ENCODE measurements at regions not wholly inside any gene's neighbourhood (a gene's known extent, or its start where the extent isn't known, plus 50 kb on each side); places are given as distances from the start of the nearest gene placed in this dataset.
"Not testable (repeated sequence)": the region's sequence is repeated elsewhere in the genome, so short reads cannot be mapped to it uniquely, and the experiment has no call there.

DNA sequence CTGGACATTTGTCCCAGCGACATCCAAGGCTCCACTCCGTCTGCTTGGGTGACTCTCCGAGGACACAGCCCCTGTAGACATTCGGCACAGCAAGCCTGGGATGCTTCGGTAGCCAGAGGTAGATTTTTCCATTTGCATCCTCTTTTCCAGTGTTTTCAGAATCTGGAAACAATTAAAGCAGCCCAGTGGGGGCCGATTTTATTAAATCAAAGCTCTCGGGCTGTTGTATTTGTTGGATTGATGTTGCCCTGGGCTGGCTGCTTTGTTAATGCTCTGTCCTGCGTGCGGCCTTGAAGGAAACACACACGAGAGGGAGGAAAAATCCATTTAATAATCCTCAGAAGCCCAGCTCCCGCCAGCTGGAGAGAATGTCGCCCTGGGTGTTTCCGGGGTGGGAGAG is 158.1 kb upstream of the CIBAR2 start:
- no peak for DNase-seq

DNA sequence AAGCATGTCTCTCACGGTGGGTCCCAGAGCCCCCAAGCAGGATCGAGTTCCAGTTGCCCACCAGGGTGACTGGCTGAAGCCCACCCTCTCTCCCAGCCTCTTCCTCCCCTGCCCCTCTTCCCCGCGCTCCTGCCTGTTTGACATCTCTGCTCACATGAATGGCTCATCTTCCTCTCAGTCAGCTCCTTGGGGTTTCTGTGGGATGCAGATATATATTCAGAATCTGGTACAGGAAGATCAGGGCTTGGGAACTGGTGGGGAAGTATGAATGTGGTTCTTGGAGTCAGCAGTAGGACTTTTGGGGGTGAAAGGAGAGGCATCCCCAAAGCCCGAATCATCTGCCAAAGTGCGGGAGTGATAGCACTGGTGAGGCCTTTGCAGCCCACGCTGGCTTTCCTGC is 158.9 kb upstream of the CIBAR2 start:
- DNase-seq: no peak

DNA sequence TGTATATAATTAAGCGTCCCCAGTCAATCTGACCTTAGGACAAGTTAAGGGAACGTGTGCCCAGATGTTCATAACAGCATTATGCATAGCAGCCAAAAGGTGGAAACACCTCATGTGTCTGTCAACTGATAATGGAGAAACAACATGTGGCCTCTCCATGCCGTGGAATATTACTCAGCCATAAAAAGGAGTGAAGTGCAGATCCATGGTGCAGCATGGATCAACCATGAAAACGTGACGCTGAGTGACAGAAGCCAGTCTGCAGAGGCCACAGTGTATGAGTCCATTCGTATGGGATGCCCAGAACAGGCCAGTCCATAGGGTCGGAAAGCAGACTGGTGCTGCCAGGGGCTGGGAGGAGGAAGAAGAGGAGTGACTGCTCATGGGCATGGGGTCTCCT is 161.0 kb upstream of the CIBAR2 start:
- DNase-seq: no peak

DNA sequence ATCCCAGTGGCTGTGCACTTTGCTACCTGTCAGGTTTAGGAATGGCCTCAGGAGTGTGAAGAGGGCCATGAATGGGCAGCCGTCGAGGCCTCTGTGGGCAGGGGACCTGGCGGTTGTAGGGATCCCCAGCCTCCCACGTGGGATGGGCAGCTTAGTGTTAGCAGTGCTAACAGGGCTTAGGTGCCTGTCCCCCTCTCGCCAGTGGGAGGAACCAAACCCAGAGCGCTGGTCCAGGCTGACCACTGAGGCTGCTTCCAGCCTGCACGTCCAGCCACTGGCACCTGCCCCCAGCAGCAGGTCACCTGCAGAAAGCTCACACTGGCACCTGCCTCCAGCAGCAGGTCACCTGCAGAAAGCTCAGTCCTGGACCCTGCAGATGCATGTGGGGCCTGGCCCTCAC is 162.2 kb upstream of the CIBAR2 start:
- no peak for DNase-seq

DNA sequence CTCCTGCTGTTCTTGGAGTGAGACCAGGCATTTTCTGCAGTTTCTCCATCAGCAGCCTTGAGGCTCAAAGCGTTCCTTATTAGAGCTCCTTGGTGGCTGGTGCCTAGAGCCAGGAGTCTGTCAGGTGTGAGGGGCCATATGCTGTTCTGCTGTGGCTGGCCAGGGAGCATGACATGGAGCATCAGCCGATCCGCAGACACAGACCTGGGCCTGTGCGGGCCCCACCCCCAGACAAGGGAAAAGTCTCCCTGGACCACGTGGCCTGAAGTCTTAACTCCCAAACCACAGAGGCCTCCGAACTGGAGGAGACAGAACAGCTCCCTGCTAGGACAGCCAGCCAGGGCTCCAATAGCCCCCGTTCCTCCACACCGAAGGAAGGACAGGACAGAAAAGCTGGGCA is 162.7 kb upstream of the CIBAR2 start:
- DNase-seq: no peak

DNA sequence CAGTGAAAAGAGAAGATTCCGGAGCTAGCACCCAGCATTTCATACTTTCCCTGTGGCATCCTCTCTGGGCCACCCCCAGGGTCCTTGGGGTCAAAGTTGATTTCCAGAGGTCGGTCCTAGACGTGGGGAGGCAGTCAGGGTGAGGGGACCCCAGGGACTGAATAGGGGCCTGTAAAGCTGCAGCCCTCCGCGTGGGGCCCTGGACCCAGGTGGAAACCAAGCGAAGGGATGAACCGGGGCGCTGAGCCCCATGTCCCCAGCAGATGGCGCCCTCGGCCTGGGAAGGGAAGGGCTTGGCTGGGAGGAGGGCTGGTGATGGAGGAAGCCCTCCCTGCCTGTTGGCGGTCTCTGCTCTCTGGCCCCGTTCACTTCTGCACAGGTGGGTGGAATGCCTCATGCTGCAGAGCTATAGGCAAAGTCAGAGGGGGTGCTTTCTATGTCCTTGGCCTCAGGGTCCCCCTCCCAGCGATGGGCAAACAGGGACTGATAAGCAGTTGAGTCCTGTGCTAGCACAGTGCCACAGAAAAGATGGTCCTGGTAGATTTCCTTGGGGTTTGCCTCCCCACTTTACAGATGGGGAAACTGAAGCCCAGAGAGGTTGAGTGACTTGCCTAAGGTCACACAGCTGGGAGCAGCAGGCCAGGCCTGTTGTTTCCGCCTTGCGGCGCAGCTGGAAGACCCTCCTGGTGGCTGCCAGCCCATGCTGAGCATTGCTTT is 163.4 kb upstream of the CIBAR2 start:
- peak in 53 of 56 donors; percentile 10 to 85 (median 58) for DNase-seq

DNA sequence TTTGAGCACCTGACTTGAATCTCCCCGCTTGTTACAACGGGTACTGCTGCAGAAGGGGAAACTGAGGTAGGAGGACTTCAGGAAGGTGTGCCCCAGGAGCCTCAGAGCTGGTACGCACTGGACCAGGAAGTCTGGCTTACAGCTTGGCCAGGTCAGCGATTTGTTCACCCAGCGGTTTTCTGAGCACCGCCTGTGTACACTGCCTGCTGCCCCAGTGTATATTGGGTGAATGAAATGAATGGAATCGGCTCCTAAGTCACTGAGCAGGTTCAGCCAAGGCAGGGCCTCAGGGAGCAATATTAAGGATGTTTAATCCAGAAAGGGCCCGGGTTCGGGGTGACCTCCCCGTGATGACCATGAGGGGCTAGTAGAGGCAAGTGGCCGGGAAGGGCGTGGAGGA is 164.0 kb upstream of the CIBAR2 start:
- DNase-seq: no peak

DNA sequence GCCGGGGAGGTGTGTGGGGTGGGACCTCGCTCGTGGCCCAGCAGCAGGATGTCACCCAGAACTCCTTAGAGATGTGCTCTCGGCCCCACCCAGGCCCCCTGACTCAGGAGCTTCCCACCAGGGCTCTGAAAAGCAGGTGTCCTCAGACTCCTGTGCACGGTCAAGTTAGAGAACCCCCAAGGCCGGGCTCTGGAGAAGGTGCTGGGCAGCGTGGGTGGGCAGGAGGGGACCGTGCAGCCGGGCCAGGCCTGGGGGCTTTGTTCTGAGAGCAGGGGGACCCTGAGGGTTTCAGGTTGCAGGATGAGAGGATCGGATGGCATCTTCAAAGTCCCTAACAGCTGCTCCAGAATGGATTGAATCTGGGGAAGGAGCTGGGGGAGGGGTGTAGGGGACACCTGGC is 164.4 kb upstream of the CIBAR2 start:
- no peak for DNase-seq

DNA sequence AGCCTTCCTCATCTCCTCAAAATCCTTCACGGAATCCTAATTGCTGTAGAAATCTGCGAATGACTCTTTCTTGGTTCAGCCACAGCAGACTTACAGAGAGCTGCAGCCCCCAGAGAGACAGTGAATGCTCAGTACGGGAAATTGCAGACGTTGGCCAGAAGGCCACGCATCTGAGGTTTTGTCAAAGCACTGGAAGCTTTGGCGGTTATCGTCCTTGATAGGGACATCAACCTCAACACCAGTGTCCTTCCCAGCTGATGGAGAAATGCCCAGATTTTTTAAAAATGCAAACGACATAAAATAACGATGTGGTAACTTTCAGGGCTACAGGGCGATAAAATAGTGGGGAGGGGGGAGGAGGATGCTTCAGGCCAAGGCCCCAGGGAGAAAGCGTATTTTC is 166.6 kb upstream of the CIBAR2 start:
- DNase-seq: no peak

DNA sequence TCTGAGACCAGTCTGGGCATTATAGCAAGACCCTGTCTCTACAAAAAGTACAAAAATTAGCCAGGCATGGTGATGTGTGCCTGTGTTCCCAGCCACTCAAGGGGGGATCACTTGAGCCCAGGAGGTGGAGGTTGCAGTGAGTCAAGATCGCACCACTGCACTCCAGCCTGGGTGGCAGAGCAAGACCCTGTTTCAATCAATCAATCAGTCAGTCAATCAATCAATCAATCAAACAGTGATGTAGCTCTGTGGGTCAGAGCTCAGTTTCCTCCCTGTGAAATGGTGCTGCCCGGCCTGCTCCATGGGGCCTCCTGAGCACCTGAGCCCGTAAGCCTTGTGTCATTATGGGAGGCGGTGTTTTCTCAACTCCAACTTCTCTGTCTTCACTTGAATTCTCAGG is 167.1 kb upstream of the CIBAR2 start:
- DNase-seq: no peak

DNA sequence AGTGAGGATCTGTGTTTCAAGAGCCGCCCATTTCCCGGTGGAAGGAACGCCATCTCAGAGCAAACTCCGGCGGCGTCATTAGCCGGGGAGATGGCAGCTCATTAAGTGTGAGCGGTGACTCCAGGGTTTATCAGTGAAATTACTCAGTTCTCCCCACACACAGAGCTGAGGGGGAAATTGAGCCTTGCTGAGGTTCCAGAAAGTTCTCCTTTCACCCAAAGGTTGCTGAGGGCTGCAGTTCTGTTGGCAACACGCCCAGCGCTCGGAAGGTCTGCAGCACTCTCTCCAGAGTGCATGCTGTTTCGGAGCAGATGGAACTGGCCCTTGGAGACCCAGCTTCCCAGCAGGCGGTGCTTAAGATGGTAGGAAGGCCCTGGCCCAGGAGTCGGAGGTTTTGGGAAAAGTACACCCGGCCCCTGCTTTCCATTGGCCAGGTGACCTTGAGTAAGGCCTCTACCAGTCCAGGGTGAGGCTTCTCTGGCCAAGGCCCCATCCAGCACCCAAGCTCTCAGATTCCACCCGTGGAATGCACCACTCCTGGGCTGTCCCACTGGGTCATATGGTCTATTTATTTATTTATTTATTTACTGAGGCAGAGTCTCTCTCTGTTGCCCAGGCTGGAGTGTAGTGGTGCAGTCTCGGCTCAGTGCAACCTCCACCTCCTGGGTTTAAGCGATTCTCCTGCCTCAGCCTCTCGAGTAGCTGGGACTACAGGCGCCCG is 167.7 kb upstream of the CIBAR2 start:
- DNase-seq: peak in 19 of 56 donors; percentile 5 to 56 (median 21)

DNA sequence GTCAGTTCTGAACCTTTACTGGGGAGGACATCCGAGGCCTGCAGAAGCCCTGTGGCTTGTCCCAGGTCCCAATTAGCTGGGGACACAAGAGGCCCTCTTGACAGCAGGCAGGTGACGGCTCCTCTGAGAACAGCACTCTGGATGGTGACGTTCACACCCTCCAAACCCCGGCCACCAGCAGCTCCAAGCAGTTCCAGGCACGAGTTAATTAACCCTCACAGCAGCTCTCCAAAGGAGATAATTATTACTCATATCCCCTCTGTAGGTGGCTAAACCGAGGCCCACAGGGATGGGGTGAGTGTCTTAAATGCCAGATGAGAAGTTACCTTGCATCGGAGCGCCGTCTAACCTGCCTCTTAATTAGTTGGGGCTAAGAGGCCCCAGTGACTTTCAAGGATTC is 168.9 kb upstream of the CIBAR2 start:
- no peak for DNase-seq

DNA sequence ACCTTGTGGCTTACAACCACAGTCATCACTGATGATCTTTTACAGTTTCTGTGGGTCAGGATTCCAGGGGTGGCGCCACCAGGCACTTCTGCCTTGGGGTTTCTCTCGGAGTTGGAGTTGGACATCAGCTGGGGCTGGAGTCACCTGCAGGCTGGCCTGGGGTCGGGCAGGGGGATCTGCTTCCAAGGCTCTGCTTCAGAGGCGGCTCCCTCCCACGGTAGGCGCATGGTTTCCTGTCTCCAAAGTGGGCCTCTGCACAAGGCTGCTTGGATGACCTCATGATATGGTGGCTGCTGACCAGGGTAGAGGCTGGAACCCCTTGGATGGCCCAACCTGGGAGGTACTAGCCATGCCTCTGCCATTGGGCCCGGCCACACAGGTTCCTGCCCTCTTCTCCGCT is 170.6 kb upstream of the CIBAR2 start:
- DNase-seq: no peak

DNA sequence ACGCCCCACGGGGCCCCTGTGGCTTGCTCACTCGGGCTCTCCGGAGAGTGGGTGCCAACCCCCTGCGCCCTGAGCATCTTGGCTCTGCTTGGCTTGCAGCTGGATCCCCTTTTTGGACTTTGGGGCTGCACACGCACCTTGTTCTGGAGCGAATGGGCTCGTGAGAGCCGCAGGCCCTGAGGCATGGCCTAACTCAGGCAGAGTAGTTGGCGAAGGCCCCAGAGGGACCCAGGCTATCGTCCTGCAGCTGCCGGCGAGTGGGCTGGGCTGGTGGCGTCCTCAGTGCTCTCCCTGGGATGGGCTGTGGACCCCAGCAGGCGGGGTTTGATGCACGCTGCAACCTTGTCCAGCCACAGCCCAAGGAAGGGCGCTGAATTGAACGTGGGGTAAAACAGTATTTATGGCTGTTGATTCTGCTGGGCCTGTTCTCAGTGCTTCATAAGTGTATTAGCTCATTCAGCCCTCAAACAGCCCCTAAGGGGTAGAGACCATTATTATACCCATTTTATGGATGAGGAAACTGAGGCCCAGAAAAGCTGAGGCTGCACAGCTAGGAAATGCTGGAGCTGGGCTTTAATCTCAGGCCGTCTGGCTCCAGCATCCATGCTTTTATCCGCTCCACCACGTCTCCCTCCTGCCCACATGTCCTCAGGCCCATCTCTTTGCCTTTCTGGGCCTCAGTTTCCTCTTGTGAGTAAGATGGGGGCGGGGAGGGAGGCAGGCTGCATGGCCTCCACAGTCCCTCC is 171.2 kb upstream of the CIBAR2 start:
- DNase-seq: no peak

DNA sequence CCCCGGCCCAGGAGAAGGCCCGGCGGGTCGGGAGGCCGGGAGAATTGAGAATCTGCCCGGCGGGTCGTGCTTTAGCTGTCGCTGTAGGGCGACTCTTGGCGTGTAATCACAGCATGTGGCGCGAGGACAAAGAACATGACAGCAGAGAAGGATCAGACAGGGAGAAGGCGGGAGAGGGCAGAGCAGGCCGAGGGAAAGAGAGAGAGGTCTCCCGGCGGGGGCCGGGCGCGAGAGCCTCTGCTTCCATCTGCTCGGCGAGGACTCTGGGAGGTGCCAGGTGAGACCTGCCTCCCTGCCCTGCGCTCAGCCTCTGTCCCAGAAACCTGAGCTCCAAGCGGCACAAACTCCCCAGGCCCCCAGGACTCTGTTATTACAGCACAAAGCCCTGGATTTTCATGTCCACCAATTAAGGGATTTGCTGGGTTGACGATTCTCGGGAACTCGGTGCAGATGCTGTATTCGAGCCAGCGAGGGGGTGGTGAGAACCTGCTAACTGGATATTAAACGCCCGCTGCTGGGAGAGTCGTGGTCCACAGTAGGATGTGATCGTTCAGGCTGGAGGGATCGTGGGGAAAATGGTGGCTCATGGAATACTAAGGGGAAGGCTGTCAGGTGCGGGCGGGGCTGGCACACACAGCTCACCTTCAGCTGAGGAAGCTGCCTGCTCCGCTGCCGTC is 172.0 kb upstream of the CIBAR2 start:
- DNase-seq: peak in 26 of 56 donors; percentile 7 to 60 (median 24)

DNA sequence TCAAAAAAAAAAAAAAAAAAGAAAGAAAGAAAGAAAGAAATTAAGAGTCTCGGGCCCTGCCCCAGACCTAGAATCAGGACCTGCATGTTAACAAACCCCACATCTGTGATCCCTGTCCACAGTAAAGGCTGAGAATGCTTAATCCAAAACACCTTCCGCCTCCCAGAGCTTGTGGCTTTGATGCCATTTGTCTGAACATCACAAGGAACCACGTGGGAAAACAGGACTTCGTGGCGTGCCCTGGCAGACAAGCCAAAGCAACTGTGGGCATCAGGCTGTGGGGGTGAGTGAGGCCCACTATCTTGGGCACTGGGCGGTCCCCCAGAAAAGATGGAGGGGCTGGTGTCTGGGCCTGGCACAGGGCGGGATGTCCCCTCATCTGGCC is 173.4 kb upstream of the CIBAR2 start:
- no peak for DNase-seq

DNA sequence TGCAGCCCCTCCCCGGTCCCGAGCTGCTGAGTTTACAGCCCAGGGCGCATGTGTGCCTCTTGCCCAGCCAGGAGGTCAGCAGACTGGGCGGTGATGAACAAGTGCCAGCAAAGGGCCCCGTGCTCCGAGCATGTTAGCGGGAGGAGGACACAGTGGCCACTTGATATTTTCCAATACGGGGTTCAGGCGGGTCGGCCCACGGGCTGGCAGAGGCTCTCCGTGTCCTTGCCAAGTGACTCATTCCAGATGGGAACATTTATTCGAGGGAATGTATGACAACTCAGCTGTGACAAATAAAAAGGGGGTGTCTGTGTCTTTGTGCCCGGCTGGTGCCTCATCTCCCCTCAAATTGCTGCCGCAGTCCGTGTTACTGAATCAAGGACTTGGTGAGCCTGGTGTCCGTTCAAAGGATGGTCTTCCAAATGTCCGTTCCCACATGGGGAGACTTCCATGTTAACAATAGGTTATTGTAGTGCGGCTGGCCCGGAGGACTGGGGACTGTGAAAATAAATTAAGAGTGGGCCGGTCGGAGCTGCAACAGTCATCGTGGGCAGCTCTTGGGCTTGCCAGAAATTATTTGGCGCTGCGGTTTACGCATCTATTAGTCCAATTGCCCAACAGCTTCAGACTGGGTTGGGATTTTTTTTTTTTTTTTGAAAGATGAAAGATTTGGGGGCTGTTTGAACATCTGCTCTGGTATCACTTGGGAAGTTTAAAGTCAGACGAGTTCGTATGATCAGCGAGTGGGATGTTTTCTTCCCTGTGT is 174.0 kb upstream of the CIBAR2 start:
- DNase-seq: peak; percentile 35 to 99 (median 87)

DNA sequence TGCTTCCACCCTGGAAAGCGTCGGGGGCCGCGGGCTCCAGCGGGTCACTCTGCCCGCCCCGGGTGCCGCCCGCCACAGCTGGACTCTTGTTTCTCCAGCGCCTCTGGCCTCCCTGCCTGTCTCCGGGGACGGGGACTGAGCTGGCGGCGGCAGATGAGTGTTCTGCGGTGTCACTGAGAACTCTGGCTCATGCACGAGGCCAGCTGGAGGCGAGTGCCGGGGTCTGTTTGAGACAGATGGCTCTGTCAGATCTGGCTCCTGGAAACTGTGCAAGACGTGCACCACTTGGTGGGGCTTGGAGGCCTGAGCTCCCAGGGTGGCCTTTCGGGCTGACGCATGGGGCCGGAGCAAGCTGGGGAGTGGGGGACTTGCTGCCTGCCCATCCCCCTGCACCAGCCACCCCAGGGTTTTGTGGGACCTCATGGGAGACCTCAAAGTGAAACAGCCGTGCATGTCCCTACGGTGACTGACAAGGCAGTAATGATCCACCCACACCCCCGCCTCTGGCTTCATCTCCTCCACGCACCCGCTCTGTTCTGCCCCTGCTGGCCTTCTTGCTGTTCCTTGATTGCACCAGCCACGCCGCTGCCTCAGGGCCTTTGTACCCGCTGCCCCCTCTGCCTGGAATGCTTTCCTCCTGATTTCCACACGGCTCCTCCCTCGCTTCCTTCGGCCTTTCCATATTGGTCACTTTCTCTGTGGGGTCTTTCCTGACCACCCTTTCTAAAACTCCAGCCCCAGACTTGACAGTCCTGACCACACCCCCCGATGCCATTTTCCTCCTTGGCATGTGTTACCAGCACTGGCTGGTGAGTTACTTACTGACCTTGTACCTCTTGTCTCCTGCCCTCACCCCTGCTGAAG is 174.9 kb upstream of the CIBAR2 start:
- peak in 53 of 56 donors; percentile 25 to 85 (median 62) for DNase-seq

DNA sequence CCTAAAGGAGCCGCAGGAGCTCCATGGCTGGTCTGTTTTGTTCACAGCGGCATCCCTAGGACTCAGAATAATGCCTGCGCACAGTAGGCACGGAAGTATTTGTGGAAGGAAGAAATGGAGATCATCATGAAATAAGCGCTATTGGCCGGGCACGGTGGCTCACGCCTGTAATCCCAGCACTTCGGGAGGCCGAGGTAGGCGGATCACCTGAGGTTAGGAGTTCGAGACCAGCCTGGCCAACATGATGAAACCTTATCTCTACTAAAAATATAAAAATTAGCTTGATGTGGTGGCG is 175.5 kb upstream of the CIBAR2 start:
- not testable (repeated sequence) for DNase-seq

DNA sequence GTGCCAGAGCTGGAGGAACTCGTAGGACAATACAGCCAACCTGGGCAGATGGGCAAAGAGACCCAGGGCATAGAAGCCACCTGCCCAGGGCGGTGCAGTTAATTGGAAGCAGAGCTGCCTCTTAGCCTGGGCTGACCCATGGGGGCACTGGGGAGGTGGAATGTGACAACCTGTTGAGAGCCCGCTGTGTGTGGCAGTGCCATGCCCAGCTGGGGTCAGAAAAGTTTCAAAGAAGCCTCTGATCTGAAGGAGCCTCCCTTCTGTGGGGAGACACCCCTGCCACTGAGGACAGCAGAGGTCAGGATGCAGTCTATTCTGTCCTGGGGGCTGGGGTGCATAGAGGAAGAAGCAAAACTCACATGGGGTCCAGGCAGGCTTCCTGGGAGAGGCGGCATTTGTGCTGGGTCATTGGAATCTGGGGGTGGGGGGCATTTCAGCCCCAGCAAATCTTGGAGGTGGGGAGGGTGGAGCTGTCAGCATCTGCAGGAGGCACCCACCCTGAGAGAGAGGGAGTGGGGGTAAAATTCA is 176.1 kb upstream of the CIBAR2 start:
- no peak for DNase-seq
